ENCODE measurements at regions not wholly inside any gene's neighbourhood (a gene's known extent, or its start where the extent isn't known, plus 50 kb on each side); places are given as distances from the start of the nearest gene placed in this dataset.

GRCh38 chr15:50830477-50831354, 65.2 kb upstream of the SPPL2A start:
- TF ChIP-seq, protein P1, sequence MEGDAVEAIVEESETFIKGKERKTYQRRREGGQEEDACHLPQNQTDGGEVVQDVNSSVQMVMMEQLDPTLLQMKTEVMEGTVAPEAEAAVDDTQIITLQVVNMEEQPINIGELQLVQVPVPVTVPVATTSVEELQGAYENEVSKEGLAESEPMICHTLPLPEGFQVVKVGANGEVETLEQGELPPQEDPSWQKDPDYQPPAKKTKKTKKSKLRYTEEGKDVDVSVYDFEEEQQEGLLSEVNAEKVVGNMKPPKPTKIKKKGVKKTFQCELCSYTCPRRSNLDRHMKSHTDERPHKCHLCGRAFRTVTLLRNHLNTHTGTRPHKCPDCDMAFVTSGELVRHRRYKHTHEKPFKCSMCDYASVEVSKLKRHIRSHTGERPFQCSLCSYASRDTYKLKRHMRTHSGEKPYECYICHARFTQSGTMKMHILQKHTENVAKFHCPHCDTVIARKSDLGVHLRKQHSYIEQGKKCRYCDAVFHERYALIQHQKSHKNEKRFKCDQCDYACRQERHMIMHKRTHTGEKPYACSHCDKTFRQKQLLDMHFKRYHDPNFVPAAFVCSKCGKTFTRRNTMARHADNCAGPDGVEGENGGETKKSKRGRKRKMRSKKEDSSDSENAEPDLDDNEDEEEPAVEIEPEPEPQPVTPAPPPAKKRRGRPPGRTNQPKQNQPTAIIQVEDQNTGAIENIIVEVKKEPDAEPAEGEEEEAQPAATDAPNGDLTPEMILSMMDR (IDR thresholded peaks at IDR 0.05): no peak
- no peak for TF ChIP-seq POLR2A (IDR thresholded peaks at IDR 0.05)
